ENCODE measurements at regions not wholly inside any gene's neighbourhood (a gene's known extent, or its start where the extent isn't known, plus 50 kb on each side); places are given as distances from the start of the nearest gene placed in this dataset.
"Not testable (repeated sequence)": the region's sequence is repeated elsewhere in the genome, so short reads cannot be mapped to it uniquely, and the experiment has no call there.

DNA sequence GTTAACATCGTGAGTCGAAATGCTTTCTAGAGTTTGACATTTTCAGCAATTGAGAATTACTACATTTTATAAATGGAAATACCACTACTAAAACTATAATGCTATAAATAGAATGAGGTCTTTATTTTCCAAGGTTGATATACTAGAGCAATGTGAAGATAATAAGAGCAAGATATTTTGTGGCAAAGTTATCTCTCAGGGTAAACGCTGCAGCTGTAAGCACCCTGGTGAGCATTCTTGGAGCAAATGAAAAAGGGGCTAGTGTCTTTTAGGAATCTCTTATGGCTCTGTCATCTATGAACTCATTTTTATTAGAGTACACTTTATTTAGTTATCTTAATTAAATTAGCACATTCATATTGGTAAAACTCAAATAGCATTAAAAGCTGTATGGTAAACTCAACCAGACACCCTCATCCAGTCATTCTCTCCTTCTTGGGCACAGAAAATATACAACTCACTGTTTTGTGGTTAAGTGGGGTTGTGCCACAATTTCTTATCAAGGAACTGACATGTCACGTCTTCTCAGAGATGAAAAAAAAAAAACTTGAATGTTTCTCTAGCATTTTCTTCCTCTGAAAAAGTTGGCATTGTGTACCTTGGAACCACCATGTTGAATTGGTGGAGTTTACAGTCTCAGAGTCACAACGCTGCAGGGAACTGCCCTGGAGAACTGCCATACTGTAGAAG lies 289.5 kb upstream of the PFKP start:
- DNase-seq = no peak

DNA sequence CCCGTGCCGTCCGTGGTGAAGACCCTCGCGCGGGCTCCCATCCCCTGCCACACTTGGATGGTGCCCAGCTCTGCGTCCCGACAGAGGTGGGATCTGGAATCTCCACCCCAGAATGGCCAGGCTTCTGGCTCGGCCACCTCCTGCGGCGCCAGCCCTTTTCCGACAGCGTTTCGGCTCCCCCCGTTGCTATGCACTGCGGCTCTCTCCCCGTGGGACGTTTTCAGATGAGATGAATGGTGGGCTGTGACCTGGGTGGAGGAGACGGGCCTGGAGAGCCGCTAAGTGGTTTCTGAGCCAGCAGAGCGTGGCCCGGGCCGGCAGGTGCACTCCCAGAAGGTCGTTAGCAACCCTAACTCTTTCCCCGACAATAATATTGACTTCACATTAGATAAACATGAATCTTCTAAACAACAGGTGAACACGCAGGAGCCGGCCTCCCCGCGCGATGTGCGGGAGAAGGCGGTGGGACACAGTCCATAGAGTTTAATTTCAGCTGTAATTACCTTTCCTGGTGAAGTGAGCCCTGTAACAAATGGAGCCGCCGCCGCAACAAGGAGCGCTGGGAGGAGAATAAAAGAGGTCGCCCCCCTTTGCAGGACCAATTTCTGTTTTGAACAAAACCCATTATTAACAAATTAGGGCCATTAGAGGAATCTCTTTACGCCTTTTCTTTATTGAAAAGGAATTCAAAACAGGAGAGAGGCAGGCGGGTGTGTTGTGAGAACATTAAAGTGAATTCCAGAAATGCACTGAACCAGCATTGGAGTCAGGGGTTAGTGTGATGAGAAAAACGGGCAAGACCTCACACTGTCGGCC lies 294.3 kb upstream of the PFKP start:
- no peak for DNase-seq

DNA sequence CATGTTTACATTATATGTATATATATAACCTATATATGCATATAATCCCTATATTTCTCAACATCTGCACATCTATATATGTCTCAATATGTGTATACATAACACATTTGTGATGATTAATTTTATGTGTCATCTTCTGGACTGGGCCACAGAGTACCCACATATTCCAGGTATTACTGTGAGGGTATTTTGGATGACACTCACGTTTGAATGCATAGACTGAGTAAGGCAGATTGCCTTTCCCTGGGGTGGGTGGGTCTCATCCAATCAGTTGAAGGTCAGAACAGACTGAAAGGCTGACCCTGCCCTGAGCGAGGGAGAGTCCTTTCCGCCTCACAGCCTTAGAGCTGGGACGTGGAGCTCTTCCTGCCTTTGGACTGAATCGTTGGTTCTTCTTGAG lies 295.2 kb upstream of the PFKP start:
- no peak for DNase-seq

DNA sequence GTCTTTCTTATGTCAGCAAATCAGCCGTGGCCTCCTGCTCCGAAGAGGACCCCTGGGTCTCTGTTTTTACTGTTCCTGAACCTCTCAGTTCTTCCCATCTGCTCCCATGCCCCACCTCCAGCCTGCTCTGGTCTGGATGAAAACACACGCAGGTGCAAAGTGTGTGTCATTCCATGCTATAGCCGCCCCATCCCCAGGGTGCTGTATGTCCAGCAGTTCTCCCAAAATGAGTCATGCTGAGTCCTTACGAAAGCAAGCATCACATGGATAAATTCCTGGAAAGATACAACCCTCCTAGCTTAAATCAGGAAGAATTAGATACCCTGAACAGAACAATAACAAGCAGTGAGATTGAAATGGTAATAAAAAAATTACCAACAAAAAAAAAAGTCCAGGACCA lies 300.1 kb upstream of the PFKP start:
- DNase-seq = not testable (repeated sequence)

DNA sequence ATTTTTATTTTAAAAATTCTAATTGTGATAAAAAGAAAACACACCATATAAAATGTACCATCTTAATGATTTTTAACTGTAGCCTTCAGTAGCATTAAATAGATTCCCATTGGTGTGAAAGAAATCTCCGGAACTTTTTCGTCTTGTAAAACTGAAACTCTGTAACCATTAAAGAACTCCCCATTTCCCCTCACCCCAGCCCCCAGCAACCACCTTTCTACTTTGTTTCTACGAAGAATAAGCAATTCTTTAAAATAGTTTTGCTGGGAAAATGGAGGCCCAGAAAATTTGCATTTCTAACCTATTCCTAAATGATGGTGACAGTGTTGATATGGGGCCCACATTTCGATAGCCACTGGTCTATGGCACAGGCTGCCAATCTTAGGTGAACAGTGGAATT lies 305.4 kb upstream of the PFKP start:
- no peak for DNase-seq

DNA sequence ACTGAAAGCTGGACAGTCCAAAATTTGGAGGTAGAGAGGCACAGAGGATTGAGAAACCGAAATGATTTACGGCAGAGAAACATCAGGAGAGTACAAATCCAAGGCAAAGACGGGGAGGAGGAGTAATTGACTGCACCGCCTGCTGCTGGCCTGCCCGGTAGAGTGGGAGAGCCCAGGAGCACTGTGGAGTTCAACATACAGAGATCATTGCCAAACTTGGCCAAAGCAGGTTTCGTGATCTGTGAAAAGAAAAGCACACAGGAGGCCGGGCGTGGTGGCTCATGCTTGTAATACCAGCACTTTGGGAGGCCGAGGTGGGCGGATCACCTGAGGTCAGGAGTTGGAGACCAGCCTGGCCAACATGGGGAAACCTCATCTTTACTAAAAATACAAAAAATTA lies 306.0 kb upstream of the PFKP start:
- no peak for DNase-seq

DNA sequence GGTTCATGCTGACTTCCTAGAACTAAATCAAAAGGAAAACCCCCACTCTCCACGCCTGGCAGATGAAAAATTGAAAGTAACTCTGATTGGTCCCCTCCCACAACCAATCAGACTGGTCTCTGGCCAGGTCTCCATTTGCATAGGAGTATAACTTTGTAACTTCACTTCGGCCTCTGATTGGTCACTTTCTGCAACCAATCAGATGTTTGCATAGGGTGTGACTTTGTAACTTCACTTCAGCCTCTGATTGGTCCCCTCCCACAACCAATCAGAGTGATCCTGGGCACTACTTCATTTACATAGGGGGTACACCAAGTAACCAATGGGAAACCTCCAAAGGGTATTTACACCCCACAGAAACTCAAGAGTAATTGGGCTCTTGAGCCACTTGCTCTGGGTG lies 306.6 kb upstream of the PFKP start:
- DNase-seq = no peak

DNA sequence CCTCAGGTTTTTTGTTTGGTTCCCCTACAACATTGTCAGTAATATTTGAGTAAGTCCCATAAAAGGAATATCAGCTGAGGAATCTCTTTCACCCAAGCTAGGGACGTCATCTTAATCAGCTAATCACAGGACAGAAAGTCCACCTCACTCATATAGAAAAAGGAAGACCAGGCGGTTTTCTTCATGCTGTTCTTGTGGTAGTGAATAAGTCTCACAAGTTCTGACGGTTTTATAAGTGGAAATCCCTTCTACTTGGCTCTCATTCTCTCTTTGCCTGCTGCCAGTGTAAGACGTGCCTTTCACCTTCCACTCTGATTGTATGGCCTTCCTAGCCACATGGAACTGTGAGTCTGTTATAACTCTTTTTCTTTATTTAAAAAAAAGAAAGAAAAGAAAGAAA lies 308.1 kb upstream of the PFKP start:
- no peak for DNase-seq

DNA sequence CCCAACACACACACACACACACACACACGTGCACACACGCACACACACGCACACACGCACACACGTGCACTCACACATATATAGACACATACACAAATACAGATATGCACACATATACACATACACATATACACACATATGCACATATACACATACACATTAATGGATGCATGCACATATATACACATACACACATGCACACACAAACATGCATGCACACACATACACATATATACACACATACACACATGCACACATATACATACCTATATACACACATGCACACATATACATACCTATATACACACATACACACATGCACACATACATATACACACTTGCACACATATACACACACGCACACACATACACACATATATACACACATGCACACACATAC lies 312.4 kb upstream of the PFKP start:
- no peak for DNase-seq

DNA sequence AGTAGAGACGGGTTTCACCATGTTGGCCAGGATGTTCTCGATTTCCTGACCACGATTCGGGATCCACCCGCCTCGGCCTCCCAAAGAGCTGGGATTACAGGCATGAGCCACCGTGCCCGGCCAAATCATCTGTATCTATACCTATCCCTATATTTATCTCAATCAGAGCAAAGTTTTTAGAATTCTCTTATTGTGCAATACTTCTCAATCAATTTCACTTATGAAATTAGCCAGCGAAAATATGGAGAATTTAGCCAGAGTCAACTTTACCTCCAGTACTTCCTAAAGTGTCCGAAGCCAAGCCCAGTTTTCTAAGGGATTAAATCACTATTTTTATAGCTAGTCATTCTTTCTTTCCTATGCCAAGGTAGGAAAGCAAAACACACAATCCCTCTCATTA lies 319.1 kb upstream of the PFKP start:
- no peak for DNase-seq

DNA sequence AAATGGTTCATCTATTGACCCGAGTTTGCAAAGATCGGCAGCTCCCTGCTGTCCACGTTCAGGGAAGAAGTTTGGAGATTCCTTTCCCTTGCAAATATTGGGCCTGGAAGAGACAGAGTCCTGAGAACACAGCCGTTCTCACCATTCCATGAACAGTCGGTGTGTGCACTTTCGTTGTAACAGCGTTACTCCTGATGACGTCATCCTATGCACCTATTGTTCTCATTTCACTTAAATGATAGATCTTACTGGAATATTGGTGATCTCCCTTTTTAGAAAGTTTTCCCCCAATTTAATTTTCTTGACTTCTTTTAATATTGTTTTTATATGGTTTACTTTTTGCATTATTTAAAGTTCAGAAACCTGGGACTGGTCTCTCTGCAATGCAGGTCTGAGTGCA lies 320.7 kb upstream of the PFKP start:
- DNase-seq = no peak

DNA sequence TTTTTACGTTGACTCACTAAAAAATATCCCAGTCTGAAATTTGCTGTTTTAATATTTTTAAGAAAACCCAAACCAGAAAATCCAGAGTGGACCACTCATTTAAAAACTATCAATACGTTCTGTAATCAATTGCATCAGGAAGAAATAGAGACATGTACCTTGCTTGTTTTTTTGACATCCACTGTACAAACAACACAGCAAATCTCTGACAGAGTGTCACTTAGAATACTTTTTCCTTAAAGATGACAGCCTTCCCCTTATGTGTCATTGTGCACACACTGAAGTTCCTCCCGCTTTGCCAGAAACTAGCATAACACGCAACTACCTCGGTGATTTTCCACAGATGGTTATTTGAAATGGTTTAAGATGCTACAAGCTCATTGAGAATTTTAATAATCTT lies 321.7 kb upstream of the PFKP start:
- no peak for DNase-seq

DNA sequence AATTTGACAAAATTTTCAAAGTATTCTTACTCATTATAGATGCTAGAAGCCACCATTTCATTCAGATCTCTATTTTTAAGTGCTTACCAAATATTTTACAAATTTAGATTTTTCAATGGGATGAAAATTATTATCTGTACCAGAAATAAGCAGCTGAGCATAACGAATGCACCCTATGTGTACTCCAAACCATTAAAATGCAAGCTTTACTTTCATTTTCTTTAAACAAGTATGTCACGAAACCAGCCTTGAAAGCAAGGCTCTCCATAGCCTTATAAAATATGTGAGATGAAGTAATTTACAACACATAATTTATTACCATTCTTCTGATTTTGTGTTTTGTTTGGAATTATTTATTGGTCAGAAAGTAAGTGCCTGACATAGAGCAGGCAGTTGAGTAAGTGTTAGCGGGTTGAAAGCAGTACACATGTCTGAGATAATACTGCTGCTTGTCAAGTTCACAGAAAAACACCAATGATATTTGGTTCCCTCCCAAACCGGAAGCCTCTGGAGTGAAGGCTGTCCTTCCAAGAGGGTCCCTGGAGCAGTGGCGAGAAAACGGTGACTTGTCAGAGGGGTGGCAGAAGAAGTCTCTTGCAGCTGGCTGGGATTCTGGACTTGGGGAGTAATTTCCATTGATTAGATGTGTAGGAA lies 322.7 kb upstream of the PFKP start:
- DNase-seq = no peak

DNA sequence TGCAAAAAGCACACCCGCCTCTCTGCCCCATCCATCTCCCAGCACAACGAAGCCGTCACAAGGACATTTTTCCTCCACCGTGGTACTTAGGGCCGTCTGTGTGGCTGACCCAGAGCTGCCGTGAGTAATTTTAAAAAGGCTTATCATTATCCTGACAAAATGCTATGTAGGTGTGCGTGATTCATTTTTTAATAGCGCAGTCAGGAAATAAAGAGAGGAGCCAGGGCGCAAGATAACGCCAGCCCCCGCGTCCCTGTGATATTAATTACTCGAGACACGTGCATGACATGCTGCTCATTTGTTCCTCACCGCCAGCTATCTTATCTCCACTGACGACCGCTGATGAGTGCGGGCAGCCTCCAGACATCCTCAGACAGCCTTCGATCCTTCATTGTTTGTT lies 332.7 kb upstream of the PFKP start:
- no peak for DNase-seq

DNA sequence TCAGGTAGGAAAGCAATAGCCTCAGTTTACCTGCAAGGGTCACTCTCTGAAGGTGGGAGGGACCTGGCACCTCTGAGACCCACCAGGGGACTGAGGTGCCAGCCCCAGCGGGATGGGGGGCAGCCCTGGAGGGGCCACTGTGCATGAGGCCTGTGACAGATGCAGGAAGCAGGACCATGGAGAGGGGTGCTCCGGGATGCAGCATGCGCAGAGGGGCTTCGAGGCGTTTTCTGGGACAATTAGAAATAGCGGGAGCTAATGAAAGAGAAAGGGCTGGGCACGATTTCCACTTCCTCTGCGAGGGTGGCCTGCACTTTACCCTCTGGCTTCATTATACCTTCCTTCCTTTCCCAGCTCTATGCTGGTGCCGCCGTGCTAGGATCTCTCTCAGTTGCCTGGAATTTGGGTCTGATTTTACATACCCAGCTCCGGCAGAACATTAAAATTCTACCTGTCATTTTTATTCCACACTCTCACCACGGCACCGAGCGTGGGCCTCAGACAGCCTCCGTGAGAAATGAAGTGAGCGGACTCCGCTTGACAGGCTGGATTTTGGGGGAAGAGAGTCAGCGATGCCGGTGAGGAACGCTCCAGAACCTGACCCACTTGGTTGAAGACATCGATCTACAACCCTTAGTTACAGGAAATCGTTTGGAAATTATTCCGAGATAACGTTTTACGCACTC lies 333.9 kb upstream of the PFKP start:
- no peak for DNase-seq

DNA sequence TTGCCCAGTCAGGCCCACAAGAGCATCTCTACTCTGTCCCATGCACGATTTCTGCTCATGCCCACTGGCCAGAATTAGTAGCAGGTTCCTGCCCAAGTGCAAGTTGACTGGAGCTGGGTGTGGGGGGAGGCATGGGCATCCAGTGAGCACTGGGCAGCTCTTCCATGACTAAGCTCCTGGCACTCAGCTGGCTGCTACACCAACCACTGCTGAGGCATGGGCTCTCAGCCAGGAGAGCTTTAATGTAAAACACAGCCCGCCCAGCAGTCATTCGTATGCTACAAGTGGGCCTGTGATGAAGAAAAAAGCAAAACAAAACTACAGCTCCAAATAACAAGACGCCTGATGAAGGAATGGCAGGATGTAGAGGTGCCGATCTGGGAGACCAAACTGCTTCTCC lies 335.4 kb upstream of the PFKP start:
- DNase-seq = no peak

DNA sequence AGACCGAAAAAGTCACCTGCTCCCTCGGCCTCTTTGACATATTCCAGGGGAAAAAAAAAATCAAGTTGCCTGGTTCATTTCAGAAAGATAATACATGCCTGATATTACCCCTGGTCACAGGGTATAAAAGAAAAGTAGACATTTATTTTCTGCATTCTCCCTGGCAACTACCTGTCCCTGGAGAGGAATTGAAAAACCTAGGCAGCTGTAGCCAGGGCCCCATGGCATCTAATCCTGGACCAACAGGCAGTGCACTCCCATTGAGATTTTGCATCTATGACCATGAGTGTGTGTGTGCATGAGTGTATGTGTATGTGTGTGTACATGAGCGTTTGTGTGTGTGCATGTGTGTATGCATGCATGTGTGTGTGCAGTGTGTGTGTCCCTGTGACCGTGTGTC lies 338.2 kb upstream of the PFKP start:
- DNase-seq = no peak

DNA sequence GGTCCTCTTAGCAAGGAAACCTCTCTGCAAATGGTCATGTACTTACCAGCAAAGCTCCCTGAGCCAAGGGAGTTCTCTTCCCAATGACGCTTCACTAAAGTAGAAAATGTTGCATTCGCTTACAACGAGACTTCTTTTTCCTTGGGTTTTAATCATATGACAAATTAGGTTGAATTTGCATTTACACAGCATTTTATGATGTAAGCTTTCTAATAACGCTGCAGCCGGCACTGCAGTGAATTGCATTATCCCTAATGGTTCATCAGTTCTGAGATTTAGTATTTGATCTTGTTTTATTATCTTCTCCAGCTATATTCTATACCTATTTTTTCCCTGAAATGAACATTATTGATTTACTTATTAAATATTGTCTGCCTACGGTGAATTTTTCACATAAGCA lies 339.3 kb upstream of the PFKP start:
- DNase-seq = no peak

DNA sequence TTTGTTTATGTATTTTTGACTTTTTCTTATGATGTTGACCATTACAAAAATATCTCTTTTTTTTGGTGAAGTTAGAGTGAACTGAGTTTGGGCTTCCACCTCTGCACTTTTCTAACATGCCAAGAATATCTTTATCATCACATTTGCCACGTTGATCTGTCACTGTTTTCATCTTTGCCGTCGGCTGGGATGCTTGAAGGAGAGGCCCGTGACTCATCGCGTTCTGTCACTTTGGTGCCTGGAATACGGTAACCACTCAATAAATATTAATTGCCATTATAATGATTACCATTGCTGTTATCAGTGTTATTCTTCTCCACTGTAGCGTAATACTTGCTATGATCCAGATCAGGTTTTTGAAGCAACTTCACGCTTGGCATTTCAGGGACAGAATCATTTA lies 350.8 kb upstream of the PFKP start:
- DNase-seq = no peak

DNA sequence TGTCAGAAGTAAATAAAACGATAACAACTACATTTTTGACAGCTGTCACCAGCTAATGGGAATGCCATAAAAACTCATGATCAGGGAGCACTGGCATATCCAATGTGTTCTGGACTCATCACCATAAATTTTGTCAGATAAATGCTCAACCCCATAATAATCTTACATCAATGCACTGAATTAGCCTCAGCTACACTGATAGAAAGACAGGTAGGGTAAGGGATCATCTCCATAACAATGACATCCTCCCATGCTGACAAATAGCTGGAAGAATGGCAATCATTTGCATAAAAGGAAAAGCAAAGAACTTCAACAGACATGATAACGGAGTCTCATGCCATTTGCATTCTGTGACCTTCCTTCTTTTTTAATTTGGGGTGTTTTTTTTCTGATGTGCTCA lies 352.8 kb upstream of the PFKP start:
- DNase-seq = no peak

DNA sequence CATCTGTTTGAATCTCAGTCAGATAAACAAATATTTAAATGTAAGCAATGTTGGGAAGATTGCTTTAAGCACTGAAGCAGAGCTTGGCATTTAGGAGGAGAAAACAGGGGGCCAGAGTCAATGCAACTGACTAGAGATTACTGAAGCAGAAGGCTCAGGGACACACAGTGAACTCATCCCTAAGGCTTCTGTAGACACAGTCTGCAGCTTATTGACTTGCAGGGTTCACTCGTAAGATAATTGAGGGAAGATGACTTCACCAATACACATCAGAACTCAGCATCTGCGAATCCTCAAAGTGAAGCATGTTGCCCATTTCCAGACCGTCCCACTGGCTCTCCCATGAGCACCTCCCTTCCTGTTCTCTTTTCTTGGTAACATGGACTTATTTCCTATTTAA lies 363.4 kb upstream of the PFKP start:
- DNase-seq = no peak

DNA sequence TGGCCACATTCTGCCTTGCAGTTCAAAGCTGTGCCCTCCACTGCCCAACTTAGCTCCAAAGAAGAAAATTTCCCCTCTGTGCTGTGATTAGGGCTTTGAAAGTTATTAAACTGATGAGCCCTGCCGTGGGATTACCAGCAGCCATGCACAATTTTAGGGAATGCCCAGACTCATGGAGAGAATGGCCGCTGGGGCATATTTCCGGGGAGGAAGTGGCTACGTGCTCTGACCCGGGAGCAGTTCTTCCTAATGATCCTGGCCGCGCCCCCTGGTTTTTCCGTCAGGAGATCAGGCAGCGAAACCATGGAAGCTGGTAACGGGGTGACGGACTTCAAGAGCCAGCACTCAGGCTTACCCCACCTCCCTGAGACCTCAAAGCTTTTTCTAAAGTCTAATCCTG lies 365.5 kb upstream of the PFKP start:
- DNase-seq = no peak

DNA sequence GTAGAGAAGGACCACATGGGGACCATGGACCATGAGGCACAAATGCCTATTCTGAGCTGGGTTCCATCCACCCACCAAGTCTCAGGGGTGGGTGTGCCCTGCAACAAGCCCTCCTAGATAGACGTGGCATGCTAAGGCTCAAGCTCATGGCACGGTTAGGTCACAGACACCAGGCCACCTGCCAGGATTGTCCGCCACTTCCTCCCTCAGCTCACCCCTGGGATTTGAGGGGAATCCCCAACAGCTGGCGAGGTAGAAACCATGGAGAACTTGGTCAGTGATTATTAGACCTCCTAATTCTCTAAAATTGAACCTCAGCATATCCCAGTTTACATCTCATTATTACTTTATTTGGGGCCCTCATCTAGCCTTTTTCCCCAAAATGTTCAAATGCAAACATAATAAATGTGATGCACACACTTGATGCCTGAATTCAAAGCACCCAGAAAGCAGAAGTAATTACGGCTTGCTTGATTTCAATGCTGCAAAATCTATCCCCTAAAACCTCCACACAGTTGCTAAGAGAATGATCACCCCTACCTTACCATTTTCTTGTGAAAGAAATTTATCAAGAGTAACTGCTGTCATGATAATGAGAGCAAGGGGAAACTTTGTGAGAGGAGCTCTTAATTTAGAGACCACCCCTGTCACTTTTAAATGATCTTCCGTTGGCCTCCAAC lies 366.6 kb upstream of the PFKP start:
- DNase-seq = no peak

Data from NCI-H2227 treated with DMSO at 0.1 percent for 48 hours (cell line).